ENCODE measurements at regions not wholly inside any gene's neighbourhood (a gene's known extent, or its start where the extent isn't known, plus 50 kb on each side); places are given as distances from the start of the nearest gene placed in this dataset.
A peak's percentile ranks its signal among the peaks of the same experiment; 100 is the strongest.

DNA sequence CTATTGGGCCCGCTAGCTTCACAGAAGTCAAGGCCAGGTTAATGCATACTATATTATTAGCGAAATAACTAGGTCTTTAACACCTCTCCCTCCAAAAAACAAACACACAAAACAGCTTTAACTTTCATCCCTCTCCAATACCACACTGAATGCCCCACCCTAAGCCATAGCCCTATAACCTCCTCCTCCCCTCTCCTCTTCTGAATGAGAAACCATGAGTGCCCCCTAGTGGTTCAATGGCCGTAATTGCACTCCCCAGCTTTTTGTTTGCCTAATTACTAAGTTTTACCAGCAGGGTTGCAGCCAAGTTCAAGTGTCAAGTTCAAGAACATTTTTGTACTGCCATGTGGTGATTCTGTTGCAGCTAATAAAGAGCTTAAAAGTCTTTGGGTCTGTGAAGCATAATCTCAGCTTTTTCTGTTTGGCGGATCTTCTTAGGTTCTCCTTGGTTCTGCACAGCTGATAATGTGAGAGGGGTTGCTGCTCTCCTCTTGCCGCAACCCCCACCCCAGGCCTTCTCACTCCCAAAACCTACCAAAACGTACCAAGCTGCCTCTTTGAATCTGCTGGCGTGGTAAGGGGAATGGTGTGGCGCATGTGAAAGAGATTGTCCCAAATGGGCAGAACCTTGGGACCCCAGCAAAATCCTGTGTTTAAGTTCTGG, 57.9 kb downstream of the RPL22L1 start (continued):
- no peak for TF ChIP-seq CREM (IDR thresholded peaks at IDR 0.05; ENCODE audit: low read depth)
- TF ChIP-seq ARHGAP35 (IDR thresholded peaks at IDR 0.05; ENCODE audit: partially characterized antibody) = no peak
- TF ChIP-seq FOSL1 (tag; conservative IDR thresholded peaks at IDR 0.05) = peak; percentile 61
- TF ChIP-seq BACH1 (tag; IDR thresholded peaks at IDR 0.05) = no peak
- TF ChIP-seq, protein P1, sequence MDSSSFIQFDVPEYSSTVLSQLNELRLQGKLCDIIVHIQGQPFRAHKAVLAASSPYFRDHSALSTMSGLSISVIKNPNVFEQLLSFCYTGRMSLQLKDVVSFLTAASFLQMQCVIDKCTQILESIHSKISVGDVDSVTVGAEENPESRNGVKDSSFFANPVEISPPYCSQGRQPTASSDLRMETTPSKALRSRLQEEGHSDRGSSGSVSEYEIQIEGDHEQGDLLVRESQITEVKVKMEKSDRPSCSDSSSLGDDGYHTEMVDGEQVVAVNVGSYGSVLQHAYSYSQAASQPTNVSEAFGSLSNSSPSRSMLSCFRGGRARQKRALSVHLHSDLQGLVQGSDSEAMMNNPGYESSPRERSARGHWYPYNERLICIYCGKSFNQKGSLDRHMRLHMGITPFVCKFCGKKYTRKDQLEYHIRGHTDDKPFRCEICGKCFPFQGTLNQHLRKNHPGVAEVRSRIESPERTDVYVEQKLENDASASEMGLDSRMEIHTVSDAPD (CRISPR knock-in tag; IDR thresholded peaks at IDR 0.05) = no peak
- no peak for TF ChIP-seq ZFP30 (CRISPR knock-in tag; IDR thresholded peaks at IDR 0.05; ENCODE audit: borderline replicate concordance)
- peak; percentile 19; the same call in 1 of the 2 replicates for TF ChIP-seq ZNF583 (CRISPR knock-in tag; IDR thresholded peaks at IDR 0.05)
- no peak for TF ChIP-seq DNMT1 (IDR thresholded peaks at IDR 0.05)
- TF ChIP-seq C11orf30 (IDR thresholded peaks at IDR 0.05; ENCODE audit: low read depth) = no peak
- no peak for TF ChIP-seq IFI16 (CRISPR knock-in tag; IDR thresholded peaks at IDR 0.05)
- 0 out of 2 replicates have a peak, but pooled peaks have one; percentile 7 for TF ChIP-seq BHLHE40 (IDR thresholded peaks at IDR 0.05; ENCODE audit: low read length)
- no peak for TF ChIP-seq SMARCC2 (IDR thresholded peaks at IDR 0.05; ENCODE audit: low read depth)
- TF ChIP-seq ZFP1 (CRISPR knock-in tag; IDR thresholded peaks at IDR 0.05) = no peak
- no peak for TF ChIP-seq POLR2A (conservative IDR thresholded peaks at IDR 0.05)
- 0 out of 2 replicates have a peak, but pooled peaks have one; percentile 52 for TF ChIP-seq BCOR (IDR thresholded peaks at IDR 0.05)
- TF ChIP-seq ZNF644 (tag; IDR thresholded peaks at IDR 0.05; ENCODE audit: low read depth) = no peak
- no peak for TF ChIP-seq ZFP36 (IDR thresholded peaks at IDR 0.05; ENCODE audit: low read depth, low read length, partially characterized antibody)
- no peak for TF ChIP-seq DDX20 (tag; IDR thresholded peaks at IDR 0.05; ENCODE audit: low read depth)
- no peak for TF ChIP-seq NCOA6 (IDR thresholded peaks at IDR 0.05)
- TF ChIP-seq, protein P2, sequence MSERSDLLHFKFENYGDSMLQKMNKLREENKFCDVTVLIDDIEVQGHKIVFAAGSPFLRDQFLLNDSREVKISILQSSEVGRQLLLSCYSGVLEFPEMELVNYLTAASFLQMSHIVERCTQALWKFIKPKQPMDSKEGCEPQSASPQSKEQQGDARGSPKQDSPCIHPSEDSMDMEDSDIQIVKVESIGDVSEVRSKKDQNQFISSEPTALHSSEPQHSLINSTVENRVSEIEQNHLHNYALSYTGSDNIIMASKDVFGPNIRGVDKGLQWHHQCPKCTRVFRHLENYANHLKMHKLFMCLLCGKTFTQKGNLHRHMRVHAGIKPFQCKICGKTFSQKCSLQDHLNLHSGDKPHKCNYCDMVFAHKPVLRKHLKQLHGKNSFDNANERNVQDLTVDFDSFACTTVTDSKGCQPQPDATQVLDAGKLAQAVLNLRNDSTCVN (CRISPR knock-in tag; IDR thresholded peaks at IDR 0.05) = 0 out of 2 replicates have a peak, but pooled peaks have one; percentile 53
- TF ChIP-seq, protein P3, sequence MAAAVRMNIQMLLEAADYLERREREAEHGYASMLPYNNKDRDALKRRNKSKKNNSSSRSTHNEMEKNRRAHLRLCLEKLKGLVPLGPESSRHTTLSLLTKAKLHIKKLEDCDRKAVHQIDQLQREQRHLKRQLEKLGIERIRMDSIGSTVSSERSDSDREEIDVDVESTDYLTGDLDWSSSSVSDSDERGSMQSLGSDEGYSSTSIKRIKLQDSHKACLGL (CRISPR knock-in tag; IDR thresholded peaks at IDR 0.05; ENCODE audit: borderline replicate concordance, poor library complexity, severe bottlenecking) = no peak
- TF ChIP-seq POLR3A (IDR thresholded peaks at IDR 0.05; ENCODE audit: borderline replicate concordance, extremely low read depth, insufficient read depth, insufficient read length) = no peak
- TF ChIP-seq U2AF2 (optimal IDR thresholded peaks at IDR 0.05; ENCODE audit: low read depth, low read length) = no peak
- TF ChIP-seq RAD51 (IDR thresholded peaks at IDR 0.05; ENCODE audit: borderline replicate concordance, low read depth) = no peak
- TF ChIP-seq NR1H2 (CRISPR knock-in tag; IDR thresholded peaks at IDR 0.05) = no peak
- TF ChIP-seq SMC3 (conservative IDR thresholded peaks at IDR 0.05; ENCODE audit: insufficient read depth, low read depth, low read length) = peak; percentile 93

Data from K562 (cell line).